CD4-positive, alpha-beta T cell (primary cell): ENCODE measurements at regions not wholly inside any gene's neighbourhood (a gene's known extent, or its start where the extent isn't known, plus 50 kb on each side); places are given as distances from the start of the nearest gene placed in this dataset.

ENCODE experiments used
- ATAC-seq: fragments of 200-7000 bp; cut with Tn5 transposase; one replicate; pipeline ENCODE4 v1.10.0; 2022; ENCODE audit warnings: mild to moderate bottlenecking; ENCODE audit not compliant: poor library complexity
- CTCF ChIA-PET: fragments of 350-600 bp; sonication (Branson Sonifier 250); formaldehyde crosslinking; loops from one replicate; lab custom pipeline; 2021; ENCODE audit warnings: antibody characterized with exemption, inconsistent platforms; lab: Charles Lee
- POLR2A ChIA-PET: fragments of 350-600 bp; sonication (Branson Sonifier 250); formaldehyde crosslinking; loops from one replicate; lab custom pipeline; 2021; ENCODE audit warnings: antibody characterized with exemption, inconsistent platforms; lab: Charles Lee
- DNase-seq, 14 experiments: peaks; one replicate each; pipeline ENCODE4 v3.0.0-alpha.2; 2013 to 2020; ENCODE audit warnings: mixed read lengths in 2 of 14
- H3K27ac ChIP-seq, 2 donors: one replicate each; pipeline versions ENCODE4 v1.5.1 to v1.7.0; 2013; ENCODE audit warnings: low read length in 2 of 2, low read depth in 1 of 2, mild to moderate bottlenecking in 1 of 2
- H3K27me3 ChIP-seq, 2 experiments: 1 replicate in 1 of 2; 2 replicates in 1 of 2; pipeline versions ENCODE4 v1.6.1 to v1.7.0; 2013; ENCODE audit warnings: low read length in 2 of 2, control low read depth in 1 of 2, mild to moderate bottlenecking in 1 of 2, moderate library complexity in 1 of 2; ENCODE audit not compliant: insufficient read depth in 2 of 2, control insufficient read depth in 1 of 2
- H3K36me3 ChIP-seq: one replicate; pipeline ENCODE4 v1.6.1; 2013; ENCODE audit warnings: low read length, control low read depth; ENCODE audit not compliant: insufficient read depth
- H3K4me1 ChIP-seq: one replicate; pipeline ENCODE4 v1.6.1; 2013; ENCODE audit warnings: low read length, control low read depth; ENCODE audit not compliant: insufficient read depth
- H3K4me3 ChIP-seq: one replicate; pipeline ENCODE4 v1.5.1; 2013; ENCODE audit warnings: mild to moderate bottlenecking, low read length, moderate library complexity
- H3K9me3 ChIP-seq, 2 experiments: 1 replicate in 1 of 2; 2 replicates in 1 of 2; pipeline versions ENCODE4 v1.6.1 to v1.7.0; 2013; ENCODE audit warnings: low read length in 2 of 2, mild to moderate bottlenecking in 2 of 2, control low read depth in 1 of 2, moderate library complexity in 1 of 2; ENCODE audit not compliant: control insufficient read depth in 1 of 2, insufficient read depth in 1 of 2
- H3K27ac Mint-ChIP-seq: one replicate; pipeline ENCODE4 v1.8.0; 2020; ENCODE audit warnings: mixed read lengths
- H3K27me3 Mint-ChIP-seq: one replicate; pipeline ENCODE4 v1.8.0; 2021; ENCODE audit warnings: mixed read lengths
- H3K36me3 Mint-ChIP-seq: one replicate; pipeline ENCODE4 v1.8.0; 2021; ENCODE audit warnings: low read depth, mixed read lengths
- H3K4me1 Mint-ChIP-seq: one replicate; pipeline ENCODE4 v1.8.0; 2021; ENCODE audit warnings: low read depth, mixed read lengths
- H3K4me3 Mint-ChIP-seq: one replicate; pipeline ENCODE4 v1.8.0; 2020; ENCODE audit warnings: mild to moderate bottlenecking, mixed read lengths
- H3K9me3 Mint-ChIP-seq: one replicate; pipeline ENCODE4 v1.8.0; 2020; ENCODE audit warnings: mixed read lengths
- intact Hi-C, 2 experiments: fragments of 100-400 bp; cut with DNase I in 1 of 2; cut with micrococcal nuclease in 1 of 2; formaldehyde crosslinking; loops; one replicate each; pipeline versions ENCODE4 v1.15.1 to v1.9.0; 2023 to 2025; cut with DNase I, micrococcal nuclease
- TF ChIP-seq, protein P1 (sequence below): fragments of 200-600 bp; IDR thresholded peaks from one replicate; pipeline ENCODE4 v1.8.0; 2022; ENCODE audit warnings: antibody characterized with exemption, mild to moderate bottlenecking

DNA sequence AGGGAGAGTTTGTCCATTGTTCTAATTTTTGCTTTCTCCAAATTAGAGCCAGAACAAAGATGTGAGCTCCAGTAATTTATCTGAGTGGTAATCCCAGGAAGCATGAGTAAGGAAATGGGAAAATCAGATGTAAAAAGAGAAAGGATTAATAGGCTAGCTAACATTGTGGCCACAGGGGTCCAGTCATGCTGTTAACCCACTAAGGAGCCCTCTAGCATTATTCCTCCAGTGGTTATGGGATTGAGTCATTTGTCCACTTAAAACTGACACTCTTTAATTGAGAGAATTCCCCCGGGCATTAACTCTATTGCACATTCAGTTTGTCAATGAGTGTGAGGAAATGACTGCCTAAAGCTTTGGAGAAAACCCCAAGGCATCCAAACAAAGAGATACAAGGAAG, 700.3 kb upstream of the TYRP1 start:
- no peak overlapping the region for H3K4me3 ChIP-seq
- no peaks in the 10 kb centered on the region for H3K36me3 Mint-ChIP-seq
- H3K27me3 ChIP-seq, result no peaks in the 10 kb centered on the region
- ChIA-PET POLR2A (no interaction called here), CTCF (no interaction called here)
- TF ChIP-seq, protein P1, sequence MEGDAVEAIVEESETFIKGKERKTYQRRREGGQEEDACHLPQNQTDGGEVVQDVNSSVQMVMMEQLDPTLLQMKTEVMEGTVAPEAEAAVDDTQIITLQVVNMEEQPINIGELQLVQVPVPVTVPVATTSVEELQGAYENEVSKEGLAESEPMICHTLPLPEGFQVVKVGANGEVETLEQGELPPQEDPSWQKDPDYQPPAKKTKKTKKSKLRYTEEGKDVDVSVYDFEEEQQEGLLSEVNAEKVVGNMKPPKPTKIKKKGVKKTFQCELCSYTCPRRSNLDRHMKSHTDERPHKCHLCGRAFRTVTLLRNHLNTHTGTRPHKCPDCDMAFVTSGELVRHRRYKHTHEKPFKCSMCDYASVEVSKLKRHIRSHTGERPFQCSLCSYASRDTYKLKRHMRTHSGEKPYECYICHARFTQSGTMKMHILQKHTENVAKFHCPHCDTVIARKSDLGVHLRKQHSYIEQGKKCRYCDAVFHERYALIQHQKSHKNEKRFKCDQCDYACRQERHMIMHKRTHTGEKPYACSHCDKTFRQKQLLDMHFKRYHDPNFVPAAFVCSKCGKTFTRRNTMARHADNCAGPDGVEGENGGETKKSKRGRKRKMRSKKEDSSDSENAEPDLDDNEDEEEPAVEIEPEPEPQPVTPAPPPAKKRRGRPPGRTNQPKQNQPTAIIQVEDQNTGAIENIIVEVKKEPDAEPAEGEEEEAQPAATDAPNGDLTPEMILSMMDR, result no peak
- H3K27ac ChIP-seq, result no peak overlapping the region
- H3K4me3 Mint-ChIP-seq, result no peak overlapping the region
- no peaks in the 10 kb centered on the region for H3K27me3 Mint-ChIP-seq
- peaks cover 0 to 13% of the 10 kb centered on the region in 2 experiments for H3K9me3 ChIP-seq
- no peaks in the 10 kb centered on the region for H3K4me1 Mint-ChIP-seq
- no peaks in the 10 kb centered on the region for H3K4me1 ChIP-seq
- peaks cover 2% of the 10 kb centered on the region for H3K9me3 Mint-ChIP-seq
- intact Hi-C loops, result no loop called here
- no peak overlapping the region for H3K27ac Mint-ChIP-seq
- no peak for ATAC-seq
- no peaks in the 10 kb centered on the region for H3K36me3 ChIP-seq
- no peak for DNase-seq

DNA sequence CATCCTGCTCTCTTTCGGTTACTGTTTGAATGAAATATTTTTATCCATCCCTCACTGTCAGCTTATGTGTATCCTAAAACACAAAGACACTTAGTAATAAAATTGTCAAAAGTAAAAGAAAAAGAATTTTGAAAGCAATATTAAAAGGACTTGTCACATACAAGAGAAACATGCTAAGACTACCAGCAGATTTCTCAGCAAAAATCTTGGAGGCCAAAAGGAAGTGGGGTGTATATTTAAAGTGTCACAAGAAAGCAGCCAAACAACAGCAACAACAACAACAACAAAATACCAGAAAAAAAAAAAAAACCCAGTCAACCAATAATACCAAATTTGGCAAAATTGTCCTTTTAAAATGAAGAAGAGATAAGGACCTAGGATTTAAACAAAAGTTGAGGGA, 678.7 kb upstream of the TYRP1 start:
- no peak overlapping the region for H3K27ac ChIP-seq
- ATAC-seq, result no peak
- no peak for DNase-seq
- no peak overlapping the region for H3K4me3 Mint-ChIP-seq
- H3K27ac Mint-ChIP-seq, result no peak overlapping the region
- H3K36me3 ChIP-seq, result no peaks in the 10 kb centered on the region
- POLR2A ChIA-PET, result no interaction called here
- CTCF ChIA-PET, result no interaction called here
- H3K27me3 Mint-ChIP-seq, result no peaks in the 10 kb centered on the region
- intact Hi-C loops, result no loop called here
- peaks cover 19% of the 10 kb centered on the region for H3K9me3 Mint-ChIP-seq
- H3K4me1 Mint-ChIP-seq, result no peaks in the 10 kb centered on the region
- H3K36me3 Mint-ChIP-seq, result no peaks in the 10 kb centered on the region
- H3K27me3 ChIP-seq, result no peaks in the 10 kb centered on the region
- H3K9me3 ChIP-seq, result peaks cover 9 to 32% of the 10 kb centered on the region in 2 experiments
- TF ChIP-seq, protein P1, result no peak
- H3K4me1 ChIP-seq, result no peaks in the 10 kb centered on the region
- no peak overlapping the region for H3K4me3 ChIP-seq

DNA sequence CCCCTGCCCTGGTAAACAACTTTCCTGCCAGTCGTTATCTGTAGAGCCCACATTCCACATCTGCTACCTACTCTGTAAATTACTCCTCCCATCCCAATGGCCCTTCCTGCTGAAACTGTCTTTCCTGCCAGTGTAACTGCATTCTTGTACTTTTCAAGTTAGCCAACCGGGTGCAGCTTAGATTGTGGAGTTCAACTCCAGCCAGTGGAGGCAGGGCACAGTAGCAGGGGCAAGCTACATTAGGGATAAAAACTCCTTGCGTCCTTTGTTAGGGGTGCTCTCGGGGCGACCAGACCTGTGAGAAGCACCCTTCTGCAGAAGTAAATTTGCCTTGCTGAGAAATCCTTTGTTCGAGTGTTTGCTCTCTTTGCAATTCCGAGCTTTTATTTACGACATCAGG, 639.0 kb upstream of the TYRP1 start:
- CTCF ChIA-PET, result no interaction called here

More for the DNA sequence above, 639.0 kb upstream of the TYRP1 start:
- Mint-ChIP-seq H3K27ac (no peak overlapping the region), H3K27me3 (no peaks in the 10 kb centered on the region), H3K4me3 (no peak overlapping the region), H3K9me3 (peaks cover 25% of the 10 kb centered on the region), H3K36me3 (no peaks in the 10 kb centered on the region), H3K4me1 (no peaks in the 10 kb centered on the region)
- no peak overlapping the region for H3K4me3 ChIP-seq
- intact Hi-C loops, result no loop called here
- no peaks in the 10 kb centered on the region for H3K36me3 ChIP-seq
- no peak for ATAC-seq
- H3K9me3 ChIP-seq, result peaks cover 3 to 13% of the 10 kb centered on the region in 2 experiments
- no peak for DNase-seq
- TF ChIP-seq, protein P1, result no peak
- POLR2A ChIA-PET, result no interaction called here
- H3K4me1 ChIP-seq, result no peaks in the 10 kb centered on the region
- H3K27ac ChIP-seq, result no peak overlapping the region
- no peaks in the 10 kb centered on the region for H3K27me3 ChIP-seq
